ENCODE measurements at regions not wholly inside any gene's neighbourhood (a gene's known extent, or its start where the extent isn't known, plus 50 kb on each side); places are given as distances from the start of the nearest gene placed in this dataset.
"Not testable (repeated sequence)": the region's sequence is repeated elsewhere in the genome, so short reads cannot be mapped to it uniquely, and the experiment has no call there.

DNA sequence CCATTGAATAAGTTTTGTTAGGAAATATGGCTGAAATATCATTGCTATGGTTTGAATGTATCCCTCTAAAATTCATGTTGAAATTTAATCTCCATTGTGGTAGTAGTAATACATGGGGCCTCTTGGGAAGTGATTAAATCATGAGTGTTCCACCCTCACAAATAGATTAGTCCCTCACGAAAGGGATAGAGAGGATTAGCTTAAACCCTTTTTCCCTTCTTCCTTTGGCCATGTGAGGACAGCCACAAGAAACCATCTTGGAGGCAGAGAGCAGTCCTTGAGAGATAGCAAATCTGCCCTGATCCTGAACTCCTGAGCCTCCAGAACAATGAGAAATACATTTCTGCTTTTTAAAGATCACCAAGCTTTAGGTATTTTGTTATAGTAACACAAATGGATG is 274.2 kb downstream of the CDH19 start:
- Histone ChIP-seq H3K27me3 (ENCODE audit: insufficient read depth, low read length) (no peaks in the 10 kb centered on the region), H3K9me3 (ENCODE audit: low read depth, low read length) (no peaks in the 10 kb centered on the region), H3K4me3 (ENCODE audit: low read length) (no peak overlapping the region), H3K4me1 (ENCODE audit: insufficient read depth, low read length) (no peaks in the 10 kb centered on the region)

DNA sequence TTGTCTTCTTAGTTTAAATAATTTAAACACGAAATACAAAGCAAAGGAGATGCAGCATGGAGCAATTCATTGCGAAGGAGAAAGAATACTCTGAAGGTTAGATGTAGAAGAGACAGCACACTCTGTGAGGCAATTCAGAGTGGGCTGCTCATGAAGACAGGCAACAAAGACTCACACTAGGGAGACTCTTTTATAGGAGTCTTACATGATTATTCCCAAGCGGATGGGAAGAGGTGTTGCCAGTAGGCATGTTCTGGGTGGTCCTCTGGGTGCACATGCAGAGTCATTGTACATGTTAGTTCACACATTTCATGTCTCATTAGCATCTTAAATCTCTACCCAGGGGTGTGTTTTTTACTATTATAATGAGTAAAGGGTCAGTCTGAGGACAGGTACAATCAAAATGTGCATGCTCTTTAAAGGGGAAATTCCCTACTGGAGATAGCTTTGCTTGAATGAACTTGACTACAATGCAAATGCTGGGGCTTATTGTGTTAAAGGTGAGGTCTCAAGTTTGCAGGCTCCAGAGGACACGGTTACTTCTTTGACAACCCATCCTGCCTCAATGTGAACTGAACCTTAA is 275.5 kb downstream of the CDH19 start:
- Histone ChIP-seq H3K9me3 (ENCODE audit: low read depth, low read length) (no peaks in the 10 kb centered on the region), H3K27me3 (ENCODE audit: insufficient read depth, low read length) (no peaks in the 10 kb centered on the region), H3K4me3 (ENCODE audit: low read length) (no peak overlapping the region), H3K4me1 (ENCODE audit: insufficient read depth, low read length) (no peaks in the 10 kb centered on the region)

DNA sequence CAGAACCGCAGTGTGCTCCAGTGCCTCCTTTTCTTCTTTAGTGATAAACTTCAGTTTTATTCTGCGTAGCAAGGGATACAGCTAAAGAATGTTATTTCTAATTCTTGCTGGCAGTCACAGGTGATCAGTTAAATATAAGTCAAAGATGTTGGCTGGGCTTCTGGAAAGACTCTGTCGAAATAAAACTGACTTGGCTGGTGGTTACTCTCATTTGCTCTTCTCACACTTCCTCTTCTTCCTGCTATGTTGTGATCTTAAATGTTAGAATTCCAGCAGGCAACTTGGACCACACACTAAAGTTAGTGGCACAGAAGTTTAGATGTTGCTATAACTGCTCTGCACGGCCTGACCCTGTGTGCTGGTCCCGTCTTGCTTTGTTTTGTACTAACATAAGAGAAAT is 278.6 kb downstream of the CDH19 start:
- no peak overlapping the region for H3K4me3 ChIP-seq (ENCODE audit: low read length)
- no peaks in the 10 kb centered on the region for H3K9me3 ChIP-seq (ENCODE audit: low read depth, low read length)
- H3K27me3 ChIP-seq (ENCODE audit: insufficient read depth, low read length) = no peaks in the 10 kb centered on the region
- H3K4me1 ChIP-seq (ENCODE audit: insufficient read depth, low read length) = no peaks in the 10 kb centered on the region

DNA sequence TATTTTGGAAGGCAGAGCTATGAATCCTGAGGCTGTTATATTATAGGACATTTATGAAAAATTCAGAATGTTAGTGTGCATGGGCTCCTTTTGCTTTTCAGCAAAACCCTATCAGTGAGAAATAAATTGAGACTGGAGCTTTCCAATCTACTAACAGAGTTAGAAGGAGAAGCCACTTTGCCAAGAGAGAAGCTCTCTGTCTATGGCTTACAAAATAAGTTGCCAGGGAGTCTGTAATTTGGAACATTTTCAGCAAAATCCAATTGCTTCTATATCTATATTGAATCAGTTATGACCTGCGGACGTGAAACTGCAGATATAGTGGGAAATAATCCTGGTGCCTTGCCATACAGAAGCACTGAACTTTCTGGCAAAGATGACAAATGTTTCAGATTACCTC is 279.3 kb downstream of the CDH19 start:
- no peak overlapping the region for H3K4me3 ChIP-seq (ENCODE audit: low read length)
- no peaks in the 10 kb centered on the region for H3K27me3 ChIP-seq (ENCODE audit: insufficient read depth, low read length)
- H3K4me1 ChIP-seq (ENCODE audit: insufficient read depth, low read length) = no peaks in the 10 kb centered on the region
- no peaks in the 10 kb centered on the region for H3K9me3 ChIP-seq (ENCODE audit: low read depth, low read length)

DNA sequence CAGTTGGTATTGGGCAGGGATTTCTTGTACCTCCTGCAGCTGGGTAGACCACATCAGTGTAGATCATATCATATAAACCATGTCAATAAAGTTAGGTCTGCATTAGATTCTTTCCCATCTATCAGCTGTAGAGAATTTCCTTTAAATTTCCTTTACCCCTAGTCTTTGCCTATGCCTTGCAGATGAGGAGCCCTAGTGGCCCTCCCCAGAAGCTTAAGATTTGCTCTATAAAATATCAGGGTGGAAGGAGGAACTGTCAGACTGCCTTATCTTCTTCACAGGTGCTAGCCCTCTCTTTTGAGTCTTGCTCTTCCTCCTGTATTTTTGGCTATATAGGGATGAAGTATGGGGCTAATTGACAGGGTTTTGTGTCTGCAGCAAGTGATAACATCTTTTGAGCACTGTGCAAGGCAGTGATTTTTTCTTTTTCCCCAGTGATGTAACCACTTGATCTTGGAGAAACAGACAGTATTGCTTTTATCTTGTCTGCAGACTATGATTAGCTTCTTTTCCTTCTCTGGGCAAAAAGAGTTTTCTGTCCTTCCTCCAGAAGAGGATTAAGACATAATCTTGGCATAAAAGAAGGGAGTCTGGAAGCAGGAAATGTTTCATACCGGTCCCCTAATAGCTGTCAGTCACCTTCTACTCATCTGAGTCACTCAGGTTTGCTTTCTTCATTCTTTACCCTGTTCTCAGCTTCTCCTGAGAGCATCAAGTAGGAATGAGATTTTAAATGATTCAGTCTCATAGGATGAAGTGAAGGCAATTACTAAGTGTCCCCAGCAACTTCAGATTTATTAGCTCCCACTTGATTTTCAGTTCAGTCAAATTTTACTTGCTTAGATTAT is 286.4 kb downstream of the CDH19 start:
- Histone ChIP-seq H3K4me3 (ENCODE audit: low read length) (no peak overlapping the region), H3K4me1 (ENCODE audit: insufficient read depth, low read length) (no peaks in the 10 kb centered on the region), H3K27me3 (ENCODE audit: insufficient read depth, low read length) (no peaks in the 10 kb centered on the region), H3K9me3 (ENCODE audit: low read depth, low read length) (no peaks in the 10 kb centered on the region)

DNA sequence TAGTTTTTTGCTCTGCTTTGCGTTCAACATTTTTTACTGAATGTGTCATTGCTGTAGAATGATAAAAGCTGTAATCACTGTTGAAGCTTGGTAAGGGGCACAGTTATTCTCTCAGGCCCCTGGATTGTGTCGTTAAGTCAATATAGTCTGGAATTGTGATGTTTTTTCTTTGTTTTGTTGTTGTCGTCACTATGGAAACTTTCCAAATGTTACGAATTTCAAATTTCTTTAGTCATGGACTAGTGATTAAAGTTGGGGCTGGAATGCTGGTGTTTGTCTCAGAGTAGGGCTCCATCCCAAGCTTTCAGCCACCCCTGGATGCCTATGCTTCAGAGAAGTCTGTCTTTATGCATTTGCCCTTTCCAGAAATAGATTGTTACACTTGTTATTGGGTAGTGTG is 287.2 kb downstream of the CDH19 start:
- Histone ChIP-seq H3K27me3 (ENCODE audit: insufficient read depth, low read length) (no peaks in the 10 kb centered on the region), H3K4me1 (ENCODE audit: insufficient read depth, low read length) (no peaks in the 10 kb centered on the region), H3K9me3 (ENCODE audit: low read depth, low read length) (no peaks in the 10 kb centered on the region), H3K4me3 (ENCODE audit: low read length) (no peak overlapping the region)

DNA sequence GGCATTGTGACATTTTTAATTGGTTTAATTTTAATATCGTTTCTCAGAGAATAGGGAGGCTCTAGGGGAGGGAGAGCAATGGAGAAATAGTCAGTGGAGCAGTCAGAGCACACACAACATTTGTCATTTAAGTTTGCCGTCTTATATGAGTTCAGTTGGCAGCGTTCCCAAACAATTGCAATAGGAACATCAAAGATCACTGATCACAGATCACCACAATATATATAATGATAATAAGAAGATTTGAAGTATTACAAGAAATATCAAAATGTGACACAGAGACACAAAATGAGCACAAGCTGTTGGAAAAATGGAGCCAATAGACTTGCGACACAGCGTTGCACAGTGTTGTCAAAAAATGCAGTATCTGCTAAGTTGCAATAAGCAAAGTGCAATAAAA is 303.7 kb downstream of the CDH19 start:
- no peaks in the 10 kb centered on the region for H3K27me3 ChIP-seq (ENCODE audit: insufficient read depth, low read length)
- no peak overlapping the region for H3K4me3 ChIP-seq (ENCODE audit: low read length)
- no peaks in the 10 kb centered on the region for H3K4me1 ChIP-seq (ENCODE audit: insufficient read depth, low read length)
- H3K9me3 ChIP-seq (ENCODE audit: low read depth, low read length) = no peaks in the 10 kb centered on the region

DNA sequence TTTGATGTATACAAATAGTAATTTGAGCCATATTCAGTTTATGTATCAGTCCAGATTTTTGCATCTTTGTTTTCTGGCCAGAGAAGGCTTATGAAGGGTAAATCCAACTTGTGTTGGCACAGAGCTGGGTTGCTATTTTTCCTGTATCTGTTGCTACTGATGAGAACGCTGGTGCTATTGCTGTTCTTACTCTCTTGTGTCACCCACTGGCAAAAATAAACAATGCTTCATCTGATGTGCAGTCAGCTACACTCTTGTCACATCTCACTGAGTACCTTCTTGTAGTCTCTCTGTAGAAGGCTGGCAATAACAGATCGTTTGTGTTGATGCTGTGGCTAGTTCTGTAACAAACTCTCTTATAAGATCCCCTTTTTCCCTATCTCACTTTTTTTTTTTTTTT is 323.4 kb downstream of the CDH19 start:
- no peaks in the 10 kb centered on the region for H3K9me3 ChIP-seq (ENCODE audit: low read depth, low read length)
- no peak overlapping the region for H3K4me3 ChIP-seq (ENCODE audit: low read length)
- no peaks in the 10 kb centered on the region for H3K4me1 ChIP-seq (ENCODE audit: insufficient read depth, low read length)
- no peaks in the 10 kb centered on the region for H3K27me3 ChIP-seq (ENCODE audit: insufficient read depth, low read length)

DNA sequence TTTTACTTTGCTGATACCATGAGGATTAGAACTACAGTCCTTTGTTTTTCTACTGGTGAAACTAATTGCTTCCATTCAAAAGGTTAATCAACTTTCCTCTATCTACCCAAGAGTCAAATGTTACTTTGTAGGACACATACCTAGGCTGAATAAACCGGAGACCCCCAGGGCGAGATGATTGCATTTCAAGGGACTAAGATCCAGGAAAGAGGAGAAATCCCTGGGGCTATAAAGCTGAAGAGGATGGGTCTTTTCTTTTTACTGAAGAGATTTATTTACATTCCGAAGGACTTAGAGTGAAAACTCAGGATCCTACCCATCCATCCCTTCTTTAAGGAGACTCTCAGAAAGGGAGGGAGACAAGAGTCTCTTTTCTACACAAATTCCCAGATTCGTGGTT is 331.9 kb downstream of the CDH19 start:
- Histone ChIP-seq H3K27me3 (ENCODE audit: insufficient read depth, low read length) (no peaks in the 10 kb centered on the region), H3K4me3 (ENCODE audit: low read length) (no peak overlapping the region), H3K4me1 (ENCODE audit: insufficient read depth, low read length) (no peaks in the 10 kb centered on the region), H3K9me3 (ENCODE audit: low read depth, low read length) (no peaks in the 10 kb centered on the region)

DNA sequence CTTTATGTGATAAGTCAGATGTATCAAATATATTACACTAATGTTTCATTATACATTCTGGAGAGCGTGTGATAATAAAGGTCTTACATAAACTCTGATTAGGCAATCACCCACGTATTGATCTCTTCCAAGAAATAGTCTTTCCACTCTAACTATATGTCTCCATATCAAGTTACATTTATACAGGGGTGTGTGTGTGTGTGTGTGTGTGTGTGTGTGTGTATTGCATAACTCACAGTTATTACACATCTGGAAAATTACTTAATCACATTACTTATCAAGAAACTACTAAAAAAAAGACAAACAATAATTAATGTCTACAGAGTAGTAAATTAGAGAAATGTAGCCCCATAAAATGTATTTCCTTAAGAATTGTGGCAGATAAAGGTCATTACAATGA is 339.8 kb downstream of the CDH19 start:
- H3K9me3 ChIP-seq (ENCODE audit: low read depth, low read length) = no peaks in the 10 kb centered on the region
- no peaks in the 10 kb centered on the region for H3K27me3 ChIP-seq (ENCODE audit: insufficient read depth, low read length)
- no peak overlapping the region for H3K4me3 ChIP-seq (ENCODE audit: low read length)
- no peaks in the 10 kb centered on the region for H3K4me1 ChIP-seq (ENCODE audit: insufficient read depth, low read length)

DNA sequence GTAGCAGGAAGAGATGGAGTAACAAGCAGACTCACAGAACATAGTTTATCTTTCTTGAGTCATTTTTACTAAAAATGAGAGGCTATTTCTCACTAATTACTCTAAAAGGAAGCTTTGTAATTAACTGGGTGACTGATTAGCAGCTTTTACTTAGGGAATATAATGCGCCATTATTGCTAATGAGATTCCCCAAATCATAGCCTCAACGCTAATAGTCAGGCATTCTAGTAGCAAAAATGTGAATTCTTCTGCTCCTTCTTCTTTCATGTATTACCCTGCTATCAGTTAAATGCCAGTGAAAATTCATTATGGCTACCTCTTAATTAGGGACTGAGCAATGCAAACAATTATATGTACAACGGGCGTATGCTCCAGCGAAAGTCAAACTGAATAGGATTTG is 349.8 kb downstream of the CDH19 start:
- no peaks in the 10 kb centered on the region for H3K27me3 ChIP-seq (ENCODE audit: insufficient read depth, low read length)
- H3K4me1 ChIP-seq (ENCODE audit: insufficient read depth, low read length) = no peaks in the 10 kb centered on the region
- no peak overlapping the region for H3K4me3 ChIP-seq (ENCODE audit: low read length)
- H3K9me3 ChIP-seq (ENCODE audit: low read depth, low read length) = no peaks in the 10 kb centered on the region

DNA sequence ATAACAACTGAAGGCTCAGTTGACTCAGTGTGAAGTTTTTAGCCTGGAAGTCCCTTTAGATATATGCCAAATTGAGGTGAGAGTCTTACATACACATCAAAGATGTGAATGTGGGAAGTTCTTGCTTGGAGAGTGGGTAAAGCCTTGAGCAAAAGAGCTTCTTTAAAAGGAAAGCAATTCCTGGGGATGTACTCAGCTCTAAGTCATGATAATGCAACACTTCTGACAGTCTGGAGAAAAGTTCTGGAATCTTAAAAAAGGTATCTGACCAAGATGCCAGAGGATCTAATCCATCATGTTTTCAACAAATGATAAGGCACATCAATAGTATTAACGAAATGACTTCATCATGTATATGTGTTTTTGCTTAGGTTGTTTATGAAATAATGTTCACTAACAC is 351.2 kb downstream of the CDH19 start:
- Histone ChIP-seq H3K4me3 (ENCODE audit: low read length) (no peak overlapping the region), H3K9me3 (ENCODE audit: low read depth, low read length) (no peaks in the 10 kb centered on the region), H3K27me3 (ENCODE audit: insufficient read depth, low read length) (no peaks in the 10 kb centered on the region), H3K4me1 (ENCODE audit: insufficient read depth, low read length) (no peaks in the 10 kb centered on the region)

DNA sequence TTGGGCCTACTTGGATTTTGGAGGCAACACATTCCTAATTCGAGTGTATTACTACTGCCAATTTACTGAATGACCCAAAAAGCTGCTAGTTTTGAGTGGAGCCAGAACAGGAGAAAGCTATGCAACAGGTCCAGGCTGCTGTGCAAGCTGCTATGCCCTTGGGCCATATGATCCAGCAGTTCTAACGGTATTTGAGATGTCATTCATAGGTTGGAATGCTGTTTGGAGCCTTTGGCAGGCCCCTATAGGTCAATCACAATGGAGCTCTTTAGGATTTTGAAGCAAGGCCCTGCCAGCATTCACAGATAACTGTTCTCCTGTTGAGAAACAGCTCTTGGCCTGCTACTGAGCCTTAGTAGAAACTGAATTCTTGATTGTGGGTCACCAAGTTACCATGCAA is 368.7 kb downstream of the CDH19 start:
- Histone ChIP-seq H3K27me3 (ENCODE audit: insufficient read depth, low read length) (no peaks in the 10 kb centered on the region), H3K9me3 (ENCODE audit: low read depth, low read length) (no peaks in the 10 kb centered on the region), H3K4me3 (ENCODE audit: low read length) (no peak overlapping the region), H3K4me1 (ENCODE audit: insufficient read depth, low read length) (no peaks in the 10 kb centered on the region)

DNA sequence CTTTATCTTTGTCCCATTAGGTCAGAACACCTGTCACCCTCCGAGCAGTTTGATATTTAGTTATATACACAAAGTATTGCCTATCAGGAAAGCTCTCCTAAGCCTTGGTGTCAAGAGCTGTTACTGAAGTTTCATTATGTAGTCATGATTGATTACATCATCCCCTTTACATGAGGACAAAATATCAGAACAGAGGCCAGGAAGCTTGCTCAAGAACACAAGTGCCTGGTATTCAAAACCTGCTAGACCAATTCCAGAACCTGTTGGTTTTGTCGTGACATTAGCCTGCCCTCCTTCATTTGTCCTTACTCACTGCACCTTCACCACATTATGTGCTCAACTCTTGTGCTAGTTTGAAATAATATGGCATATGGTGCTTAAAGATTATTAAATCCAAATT is 377.1 kb downstream of the CDH19 start:
- no peaks in the 10 kb centered on the region for H3K4me1 ChIP-seq (ENCODE audit: insufficient read depth, low read length)
- no peak overlapping the region for H3K4me3 ChIP-seq (ENCODE audit: low read length)
- H3K27me3 ChIP-seq (ENCODE audit: insufficient read depth, low read length) = no peaks in the 10 kb centered on the region
- no peaks in the 10 kb centered on the region for H3K9me3 ChIP-seq (ENCODE audit: low read depth, low read length)

DNA sequence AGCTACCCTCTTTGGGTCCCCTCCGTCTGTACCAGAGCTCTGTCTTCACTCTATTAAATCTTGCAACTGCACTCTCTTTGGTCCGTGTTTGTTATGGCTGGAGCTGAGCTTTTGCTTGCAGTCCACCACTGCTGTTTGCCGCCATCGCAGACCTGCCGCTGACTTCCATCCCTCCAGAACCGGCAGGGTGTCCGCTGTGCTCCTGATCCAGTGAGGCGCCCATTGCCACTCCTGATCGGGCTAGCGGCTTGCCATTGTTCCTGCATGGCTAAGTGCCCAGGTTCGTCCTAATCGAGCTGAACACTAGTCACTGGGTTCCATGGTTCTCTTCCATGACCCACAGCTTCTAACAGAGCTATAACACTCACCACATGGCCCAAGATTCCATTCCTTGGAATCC is 380.6 kb downstream of the CDH19 start:
- H3K27me3 ChIP-seq (ENCODE audit: insufficient read depth, low read length) = not testable (repeated sequence)

DNA sequence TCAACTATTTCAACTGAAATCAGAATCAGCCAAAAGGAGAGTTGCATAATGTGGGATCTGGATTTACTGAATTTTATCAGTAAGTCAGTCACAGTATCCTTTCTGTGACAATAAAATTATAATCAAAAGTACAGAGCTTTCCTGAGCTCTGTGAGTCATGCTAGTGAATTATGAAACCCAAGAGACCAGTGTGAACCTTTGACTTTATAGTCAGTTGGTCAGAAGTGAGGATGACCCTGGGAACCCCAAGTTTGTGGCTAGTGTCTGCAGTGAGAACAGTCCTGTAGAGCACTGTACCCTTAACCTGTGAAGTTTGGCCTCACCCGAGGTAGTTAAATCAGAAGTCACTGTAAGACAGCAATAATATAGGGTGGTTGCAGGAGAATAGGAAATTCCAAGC is 381.7 kb downstream of the CDH19 start:
- Histone ChIP-seq H3K4me1 (ENCODE audit: insufficient read depth, low read length) (no peaks in the 10 kb centered on the region), H3K9me3 (ENCODE audit: low read depth, low read length) (peaks cover 5% of the 10 kb centered on the region), H3K27me3 (ENCODE audit: insufficient read depth, low read length) (no peaks in the 10 kb centered on the region), H3K4me3 (ENCODE audit: low read length) (no peak overlapping the region)

More for the DNA sequence above, 380.6 kb downstream of the CDH19 start:
- not testable (repeated sequence) for H3K4me1 ChIP-seq (ENCODE audit: insufficient read depth, low read length); H3K4me3 ChIP-seq (ENCODE audit: low read length); H3K9me3 ChIP-seq (ENCODE audit: low read depth, low read length)
